ENCODE measurements at regions not wholly inside any gene's neighbourhood (a gene's known extent, or its start where the extent isn't known, plus 50 kb on each side); places are given as distances from the start of the nearest gene placed in this dataset.
"Not testable (repeated sequence)": the region's sequence is repeated elsewhere in the genome, so short reads cannot be mapped to it uniquely, and the experiment has no call there.

- DNase-seq: no peak
These were observed 88.8 kb upstream of the TRPC7 start for GRCh38 chr5:136453986-136454758.

DNA sequence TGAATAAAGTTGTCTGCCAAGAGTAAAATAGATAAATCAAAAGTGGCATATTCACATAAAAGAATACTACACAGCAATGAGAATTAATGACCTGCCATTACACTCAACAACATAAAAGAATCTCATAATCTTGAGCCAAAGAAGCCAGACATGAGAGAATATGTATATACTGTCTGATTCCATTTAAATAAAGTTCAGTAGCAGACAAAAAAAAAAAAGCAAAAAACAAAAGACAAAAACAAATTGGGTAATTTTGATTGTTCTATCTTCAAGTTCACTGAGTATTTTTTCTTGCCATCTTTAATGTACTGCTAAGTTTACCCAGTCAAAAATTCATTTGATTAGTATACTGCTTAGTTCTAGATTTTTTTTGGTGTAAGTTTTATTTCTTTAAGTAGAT, 87.9 kb upstream of the TRPC7 start:
- DNase-seq: no peak

DNA sequence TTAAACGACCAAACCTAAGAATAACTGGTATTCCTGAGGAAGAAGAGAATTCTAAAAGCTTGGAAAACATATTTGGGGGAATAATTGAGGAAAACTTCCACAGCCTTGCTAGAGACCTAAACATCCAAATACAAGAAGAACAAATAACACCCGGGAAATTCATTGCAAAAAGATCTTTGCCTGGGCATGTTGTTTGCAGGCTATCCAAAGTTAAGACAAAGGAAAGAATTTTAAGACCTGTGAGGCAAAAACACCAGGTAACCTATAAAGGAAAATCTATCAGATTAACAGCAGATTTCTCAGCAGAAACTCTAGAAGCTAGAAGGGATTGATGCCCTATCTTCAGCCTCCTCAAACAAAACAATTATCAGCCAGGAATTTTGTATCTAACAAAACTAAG, 82.2 kb upstream of the TRPC7 start:
- not testable (repeated sequence) for DNase-seq

DNA sequence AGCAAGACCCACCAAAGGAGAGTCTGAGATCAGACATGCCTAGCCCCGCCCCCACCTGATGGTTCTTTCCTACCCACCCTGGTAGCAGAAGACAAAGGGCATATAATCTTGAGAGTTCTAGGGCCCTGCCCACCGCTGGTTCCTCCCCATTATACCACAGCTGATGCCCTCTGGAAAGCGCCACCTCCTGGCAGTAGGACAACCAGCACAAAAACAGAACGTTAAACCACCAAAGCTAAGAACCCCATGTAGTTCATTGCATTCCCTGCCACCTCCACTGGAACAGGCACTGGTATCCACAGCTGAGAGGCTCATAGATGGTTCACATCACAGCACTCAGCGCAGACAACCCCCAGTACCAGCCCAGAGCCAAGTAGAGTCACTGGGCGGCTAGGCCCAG, 81.2 kb upstream of the TRPC7 start:
- DNase-seq: no peak

- DNase-seq: not testable (repeated sequence)
These were observed 78.8 kb upstream of the TRPC7 start for GRCh38 chr5:136444099-136444498.

GRCh38 chr5:136439367-136439766, 74.0 kb upstream of the TRPC7 start:
- no peak for DNase-seq

GRCh38 chr5:136435946-136436543, 70.7 kb upstream of the TRPC7 start:
- DNase-seq: no peak

DNA sequence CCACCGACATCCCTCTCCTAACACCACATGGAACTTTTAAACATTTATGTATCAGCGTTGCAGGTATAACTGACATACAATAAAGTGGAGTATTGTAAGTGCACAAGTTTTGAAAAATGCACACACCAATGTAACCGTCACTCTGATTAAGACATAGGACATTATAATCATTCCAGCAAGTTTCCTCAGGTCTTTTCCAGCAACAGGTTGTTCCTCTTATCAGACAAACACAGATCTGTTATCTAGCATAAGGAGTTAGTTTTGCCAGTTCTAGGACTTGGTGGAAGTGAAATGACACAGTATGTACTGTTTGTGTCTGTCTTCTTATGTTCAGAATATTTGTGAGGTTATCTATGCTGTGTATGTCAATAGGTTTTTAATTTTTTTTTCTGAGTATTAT, 69.5 kb upstream of the TRPC7 start:
- DNase-seq: no peak

- DNase-seq: no peak
These were observed 67.4 kb upstream of the TRPC7 start for GRCh38 chr5:136432705-136433104.

DNA sequence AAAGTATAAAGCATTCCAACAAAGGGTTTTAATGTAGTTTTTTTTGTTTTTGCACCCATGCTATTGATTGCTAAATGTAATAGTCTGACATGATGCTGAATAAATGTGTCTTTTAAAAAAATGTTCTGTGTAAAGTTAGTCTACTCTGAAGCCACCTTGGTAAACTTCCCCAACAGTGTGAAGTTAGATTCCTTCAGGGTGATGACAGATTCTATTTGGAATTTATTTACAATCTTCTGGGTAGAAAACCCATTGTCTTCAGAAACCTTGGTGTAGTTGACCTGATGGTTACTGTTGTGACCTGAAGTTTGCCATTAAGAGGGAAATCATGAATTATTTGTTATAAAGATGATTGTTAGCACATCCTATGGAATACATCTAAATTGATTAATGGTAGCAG, 64.7 kb upstream of the TRPC7 start:
- no peak for DNase-seq

- no peak for DNase-seq
These were observed 62.1 kb upstream of the TRPC7 start for GRCh38 chr5:136427426-136427825.

- no peak for DNase-seq
These were observed 60.6 kb upstream of the TRPC7 start for GRCh38 chr5:136425921-136426320.

GRCh38 chr5:136424835-136425584, 59.7 kb upstream of the TRPC7 start:
- DNase-seq: peak; percentile 3

GRCh38 chr5:136423944-136424606, 58.7 kb upstream of the TRPC7 start:
- DNase-seq: no peak

GRCh38 chr5:136420168-136420898, 55.0 kb upstream of the TRPC7 start:
- DNase-seq: peak; percentile 9

DNA sequence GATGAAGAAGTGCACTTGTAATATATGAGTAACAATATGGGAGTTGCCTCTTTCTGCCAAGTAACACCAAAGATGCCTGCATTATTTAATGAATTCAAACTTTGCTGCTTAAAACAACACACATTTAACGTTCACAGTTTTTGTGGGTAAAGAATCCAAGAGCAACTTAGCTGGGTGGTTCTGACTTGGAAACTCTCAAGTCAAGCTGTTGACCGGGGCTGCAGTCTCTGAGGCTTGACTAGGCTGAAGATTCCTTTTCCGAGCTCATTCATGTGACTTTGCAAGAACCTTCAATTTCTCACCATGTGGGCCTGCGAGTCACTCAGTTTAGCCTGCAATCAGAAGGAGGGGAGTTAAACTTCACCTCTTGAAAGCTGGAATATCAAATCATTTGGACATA, 53.0 kb upstream of the TRPC7 start:
- DNase-seq: no peak

All from NCI-H446 treated with DMSO at 0.1 percent for 48 hours (cell line).